ENCODE measurements at regions not wholly inside any gene's neighbourhood (a gene's known extent, or its start where the extent isn't known, plus 50 kb on each side); places are given as distances from the start of the nearest gene placed in this dataset.

DNA sequence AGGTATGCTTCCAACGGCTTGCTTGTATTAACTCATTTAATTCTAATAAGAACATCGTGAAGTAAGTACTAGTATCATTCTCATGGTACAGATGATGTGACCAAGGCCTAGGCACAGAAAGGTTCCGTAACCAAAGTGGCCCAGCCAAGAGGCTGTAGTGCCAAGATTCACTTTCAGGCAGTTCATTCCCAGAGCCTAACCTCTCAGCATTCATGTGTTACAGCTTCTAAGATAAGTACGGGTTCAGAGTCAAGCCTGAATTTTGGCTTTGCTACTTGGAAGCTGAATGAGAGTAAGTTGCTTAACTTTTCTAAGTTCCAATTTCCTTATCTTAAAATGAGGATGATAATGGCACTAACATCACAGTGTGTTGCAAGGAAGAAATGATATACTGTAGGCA lies 379.9 kb downstream of the AEBP2 start:
- TF ChIP-seq YY1 (IDR thresholded peaks at IDR 0.05; ENCODE audit: low read depth) (no peak), EP300 (IDR thresholded peaks at IDR 0.05; ENCODE audit: borderline replicate concordance) (no peak), EGR1 (IDR thresholded peaks at IDR 0.05) (no peak)
- TF ChIP-seq, protein P1, sequence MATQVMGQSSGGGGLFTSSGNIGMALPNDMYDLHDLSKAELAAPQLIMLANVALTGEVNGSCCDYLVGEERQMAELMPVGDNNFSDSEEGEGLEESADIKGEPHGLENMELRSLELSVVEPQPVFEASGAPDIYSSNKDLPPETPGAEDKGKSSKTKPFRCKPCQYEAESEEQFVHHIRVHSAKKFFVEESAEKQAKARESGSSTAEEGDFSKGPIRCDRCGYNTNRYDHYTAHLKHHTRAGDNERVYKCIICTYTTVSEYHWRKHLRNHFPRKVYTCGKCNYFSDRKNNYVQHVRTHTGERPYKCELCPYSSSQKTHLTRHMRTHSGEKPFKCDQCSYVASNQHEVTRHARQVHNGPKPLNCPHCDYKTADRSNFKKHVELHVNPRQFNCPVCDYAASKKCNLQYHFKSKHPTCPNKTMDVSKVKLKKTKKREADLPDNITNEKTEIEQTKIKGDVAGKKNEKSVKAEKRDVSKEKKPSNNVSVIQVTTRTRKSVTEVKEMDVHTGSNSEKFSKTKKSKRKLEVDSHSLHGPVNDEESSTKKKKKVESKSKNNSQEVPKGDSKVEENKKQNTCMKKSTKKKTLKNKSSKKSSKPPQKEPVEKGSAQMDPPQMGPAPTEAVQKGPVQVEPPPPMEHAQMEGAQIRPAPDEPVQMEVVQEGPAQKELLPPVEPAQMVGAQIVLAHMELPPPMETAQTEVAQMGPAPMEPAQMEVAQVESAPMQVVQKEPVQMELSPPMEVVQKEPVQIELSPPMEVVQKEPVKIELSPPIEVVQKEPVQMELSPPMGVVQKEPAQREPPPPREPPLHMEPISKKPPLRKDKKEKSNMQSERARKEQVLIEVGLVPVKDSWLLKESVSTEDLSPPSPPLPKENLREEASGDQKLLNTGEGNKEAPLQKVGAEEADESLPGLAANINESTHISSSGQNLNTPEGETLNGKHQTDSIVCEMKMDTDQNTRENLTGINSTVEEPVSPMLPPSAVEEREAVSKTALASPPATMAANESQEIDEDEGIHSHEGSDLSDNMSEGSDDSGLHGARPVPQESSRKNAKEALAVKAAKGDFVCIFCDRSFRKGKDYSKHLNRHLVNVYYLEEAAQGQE (IDR thresholded peaks at IDR 0.05; ENCODE audit: low read depth) = no peak
